ENCODE measurements at regions not wholly inside any gene's neighbourhood (a gene's known extent, or its start where the extent isn't known, plus 50 kb on each side); places are given as distances from the start of the nearest gene placed in this dataset.

GRCh38 chr16:61148930-61149329 is 887.3 kb downstream of the CDH8 start (continued):
- no peak for TF ChIP-seq DMTF1 (CRISPR knock-in tag; IDR thresholded peaks at IDR 0.05)
- peak; percentile 37; the same call in 1 of the 2 replicates for TF ChIP-seq USF2 (IDR thresholded peaks at IDR 0.05; ENCODE audit: low read depth, low read length)
- peak; percentile 22; the same call in 1 of the 2 replicates for TF ChIP-seq USF2 (CRISPR knock-in tag; IDR thresholded peaks at IDR 0.05; ENCODE audit: borderline replicate concordance)
- no peak for TF ChIP-seq ZHX2 (IDR thresholded peaks at IDR 0.05; ENCODE audit: low read depth)
- no peak for TF ChIP-seq ZHX2 (CRISPR knock-in tag; IDR thresholded peaks at IDR 0.05; ENCODE audit: borderline replicate concordance)

All from HepG2 (cell line).